GOT3 (cell line): ENCODE measurements at regions not wholly inside any gene's neighbourhood (a gene's known extent, or its start where the extent isn't known, plus 50 kb on each side); places are given as distances from the start of the nearest gene placed in this dataset.

Experiments used
- DNase-seq: peaks from one replicate; lab custom pipeline; 2025; ENCODE audit warnings: mixed read lengths; lab: John Stamatoyannopoulos, UW

DNA sequence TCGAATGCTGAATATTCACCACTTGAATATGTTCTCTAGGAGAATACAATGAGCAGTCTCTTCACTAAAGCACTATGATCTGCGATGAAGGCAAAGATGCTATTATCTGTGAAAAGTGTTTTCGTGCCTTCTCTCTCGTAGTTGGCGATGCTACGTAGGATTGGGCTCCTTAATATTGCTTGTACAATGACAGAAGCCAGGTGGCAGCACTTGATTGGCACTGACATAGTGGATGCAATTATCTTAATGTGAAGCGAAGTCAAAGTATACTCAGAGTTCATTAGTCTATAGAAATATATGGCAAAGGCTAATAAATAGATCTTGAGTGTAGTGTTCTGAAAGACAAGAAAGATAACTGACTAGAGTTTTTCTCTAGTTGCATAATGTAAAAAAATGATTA, 1135.7 kb upstream of the AGA start:
- no peak for DNase-seq

DNA sequence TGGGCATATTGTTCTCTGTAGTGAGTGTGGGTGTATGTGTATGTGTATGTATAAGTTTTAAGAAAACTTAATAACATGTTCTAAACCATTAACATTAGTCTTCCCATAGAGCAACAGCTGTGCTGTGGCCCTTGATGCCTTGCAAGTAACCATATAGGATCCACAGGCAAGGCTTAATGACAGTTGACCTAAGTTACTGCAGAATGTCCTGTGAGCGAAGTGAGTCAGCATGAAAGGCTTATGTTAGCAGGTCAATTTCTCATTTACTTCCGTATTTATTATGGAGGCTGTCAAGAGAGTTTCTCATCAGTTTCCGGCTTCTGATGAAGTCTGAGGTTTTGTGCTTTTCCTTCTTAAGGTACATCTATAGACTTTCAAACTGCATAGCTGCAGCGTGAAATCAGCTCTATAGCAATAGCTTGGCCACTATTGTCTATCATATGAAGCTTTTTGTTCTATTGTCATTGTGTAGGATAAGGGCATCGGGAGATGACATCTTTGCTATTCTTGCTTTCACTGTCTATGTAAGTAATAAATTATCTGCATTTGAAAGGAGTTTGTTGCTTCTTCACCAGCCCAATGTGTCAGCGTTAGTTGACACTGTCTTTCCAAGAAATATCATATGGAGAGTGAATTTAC, 1153.4 kb upstream of the AGA start:
- no peak for DNase-seq

DNA sequence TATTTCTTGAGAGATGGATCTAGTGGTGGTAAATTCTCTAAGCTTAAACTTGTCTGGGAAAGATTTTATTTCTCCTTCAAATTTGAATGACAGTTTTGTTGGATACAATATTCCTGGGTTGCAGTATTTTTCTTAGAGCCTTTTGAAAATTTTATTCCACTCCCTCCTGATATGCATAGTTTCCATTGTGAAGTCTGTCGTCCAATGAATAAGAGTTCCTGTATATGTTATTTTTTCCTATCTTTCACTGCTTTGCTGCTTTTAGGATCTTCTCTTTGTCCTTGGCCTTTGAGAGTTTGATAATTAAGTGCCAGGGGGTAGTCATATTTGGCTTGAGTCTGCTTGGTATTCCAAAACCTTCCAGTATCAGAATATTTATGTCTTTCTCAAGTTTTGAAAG, 1156.4 kb upstream of the AGA start:
- DNase-seq, result no peak

DNA sequence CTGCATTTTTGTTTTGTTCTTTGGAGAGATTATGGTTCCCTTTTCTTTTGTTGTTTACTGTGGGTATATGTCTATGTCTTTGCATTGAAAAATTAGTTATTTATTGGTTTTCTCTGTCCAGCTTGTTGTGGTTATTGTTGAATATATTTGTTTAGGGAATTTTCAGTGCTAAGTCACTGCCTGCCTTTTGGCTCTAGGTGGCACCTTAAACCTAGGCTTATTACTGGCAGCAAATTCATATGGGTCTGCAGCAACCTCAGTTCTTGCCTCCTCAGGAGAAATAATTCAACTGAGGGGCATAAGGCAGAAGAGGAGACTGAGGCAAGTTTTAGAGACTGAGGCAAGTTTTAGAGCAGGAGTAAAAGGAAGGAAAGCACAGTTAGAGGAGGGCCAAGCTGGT, 1157.3 kb upstream of the AGA start:
- DNase-seq, result no peak

DNA sequence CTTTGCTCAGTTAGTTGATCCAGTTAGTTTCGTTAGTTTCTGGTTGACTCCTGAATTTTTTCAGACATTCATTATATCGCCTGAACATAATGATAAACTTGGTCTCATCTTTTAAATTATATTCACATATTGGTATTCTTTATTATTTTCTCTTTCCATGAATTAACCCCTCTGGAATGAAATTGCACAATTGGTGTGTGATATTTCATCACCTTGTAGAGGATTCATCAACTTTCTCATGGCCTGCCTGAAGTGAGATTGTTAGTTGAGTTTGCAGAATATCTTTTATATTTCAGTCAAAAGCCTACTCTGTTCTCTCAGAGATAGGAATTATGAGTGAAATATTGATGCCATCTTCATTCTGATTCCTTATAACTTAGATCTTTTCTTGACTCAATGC, 1160.6 kb upstream of the AGA start:
- DNase-seq, result no peak

DNA sequence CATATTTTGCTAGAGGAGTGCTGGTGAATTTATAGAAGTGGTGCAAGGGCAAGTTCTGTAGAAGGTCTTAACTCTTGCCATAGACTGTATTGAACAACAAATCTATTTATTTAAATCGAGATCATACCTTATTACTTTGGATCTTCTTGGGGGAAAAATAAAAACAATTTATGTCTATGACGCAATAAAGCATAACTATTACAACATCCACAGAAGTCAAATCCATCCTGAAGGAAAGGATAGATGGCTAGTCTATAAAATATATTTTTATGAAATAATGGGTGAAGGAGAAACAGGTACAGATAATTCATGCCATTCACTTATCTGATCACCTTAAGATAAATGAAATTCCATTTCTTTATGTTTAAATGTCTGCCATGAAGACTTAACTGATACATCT, 1168.8 kb upstream of the AGA start:
- DNase-seq, result no peak

DNA sequence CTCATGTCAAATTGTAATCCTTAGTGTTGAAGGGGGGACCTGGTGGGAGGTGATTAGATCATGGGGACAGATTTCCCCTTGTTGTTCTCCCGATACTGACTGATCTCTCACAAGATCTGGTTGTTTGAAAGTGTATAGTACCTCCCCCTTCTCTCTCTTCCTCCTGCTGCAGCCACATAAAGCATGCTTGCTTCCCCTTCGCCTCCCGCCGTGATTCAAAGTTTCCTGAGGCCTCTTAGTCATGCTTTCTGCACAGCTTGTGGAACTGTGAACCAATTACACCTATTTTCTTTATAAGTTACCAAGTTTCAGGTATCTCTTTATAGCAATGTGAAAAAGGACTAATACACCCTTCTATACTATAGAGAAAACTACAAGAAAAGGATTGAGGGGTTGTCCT, 1170.5 kb upstream of the AGA start:
- DNase-seq, result no peak

DNA sequence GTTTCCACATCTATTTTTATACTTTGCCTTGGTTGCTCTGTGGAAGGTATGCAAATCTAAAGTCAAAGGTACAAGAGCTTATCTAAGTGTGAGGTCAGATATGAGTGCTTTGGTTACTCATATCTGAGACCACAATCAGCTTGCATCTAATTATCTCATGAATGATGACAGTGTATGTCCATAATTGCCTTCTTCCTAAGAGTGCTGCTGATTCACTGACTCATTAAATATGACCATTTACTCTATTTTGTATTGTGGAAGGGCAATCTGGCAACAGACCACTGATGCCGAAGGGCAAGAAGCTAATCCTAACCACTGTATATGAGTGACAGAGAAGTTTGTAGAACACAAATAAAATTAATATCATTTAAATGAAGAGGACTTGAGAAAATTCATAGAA, 1190.2 kb upstream of the AGA start:
- no peak for DNase-seq

DNA sequence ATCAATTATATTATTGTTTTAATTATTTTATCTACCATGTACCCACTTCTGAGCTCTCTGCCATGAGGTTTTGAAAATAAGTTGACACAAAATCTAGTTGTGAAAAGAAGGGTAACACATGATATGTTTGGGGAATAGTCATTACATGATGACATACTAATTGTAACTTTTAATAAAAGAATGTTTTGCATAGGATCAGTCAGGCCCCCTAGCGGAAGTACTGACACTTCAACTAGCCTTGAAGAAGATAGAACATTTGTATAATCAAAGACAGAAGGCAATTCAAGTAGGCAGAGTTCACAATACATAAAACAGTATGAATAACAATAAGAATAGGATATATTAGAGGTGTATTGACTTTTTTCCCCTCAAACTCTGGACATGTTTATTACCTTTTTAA, 1191.0 kb upstream of the AGA start:
- DNase-seq, result no peak

DNA sequence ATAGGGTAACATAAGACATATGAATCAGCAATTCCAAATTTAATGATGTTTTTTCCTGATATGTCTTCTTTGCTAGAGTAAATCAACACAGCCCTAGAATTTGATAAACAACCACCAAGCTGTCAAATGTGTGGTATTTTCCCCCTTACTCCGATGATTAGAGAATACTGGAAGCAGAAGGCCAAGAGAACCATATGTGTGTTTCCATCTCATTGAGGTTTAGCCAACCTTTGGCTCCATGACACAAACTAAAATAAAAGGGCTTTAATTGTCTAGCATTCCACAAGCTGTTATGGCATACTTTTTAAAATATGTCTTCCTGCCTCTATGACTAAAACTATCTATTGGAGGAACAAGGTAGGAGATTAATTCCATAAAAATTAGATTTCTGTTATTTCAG, 1222.4 kb upstream of the AGA start:
- no peak for DNase-seq

DNA sequence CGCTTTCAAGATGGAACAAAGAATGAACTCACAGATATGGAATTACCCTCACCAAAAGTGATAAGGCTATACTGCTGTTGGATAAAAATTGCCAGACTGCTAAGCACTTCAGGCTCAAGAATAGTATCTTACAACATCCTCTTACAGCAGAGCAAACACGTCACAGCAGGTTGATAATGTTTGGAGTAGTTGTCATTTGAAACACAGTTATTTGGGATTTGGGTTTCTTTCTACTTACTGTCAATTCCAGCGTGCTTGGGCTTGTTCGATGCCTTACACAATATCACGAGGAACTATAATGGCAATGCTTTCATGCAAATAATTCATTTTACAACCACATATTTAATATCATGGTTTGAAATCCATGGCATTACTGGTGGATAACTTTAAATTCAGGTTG, 1223.7 kb upstream of the AGA start:
- DNase-seq, result no peak

DNA sequence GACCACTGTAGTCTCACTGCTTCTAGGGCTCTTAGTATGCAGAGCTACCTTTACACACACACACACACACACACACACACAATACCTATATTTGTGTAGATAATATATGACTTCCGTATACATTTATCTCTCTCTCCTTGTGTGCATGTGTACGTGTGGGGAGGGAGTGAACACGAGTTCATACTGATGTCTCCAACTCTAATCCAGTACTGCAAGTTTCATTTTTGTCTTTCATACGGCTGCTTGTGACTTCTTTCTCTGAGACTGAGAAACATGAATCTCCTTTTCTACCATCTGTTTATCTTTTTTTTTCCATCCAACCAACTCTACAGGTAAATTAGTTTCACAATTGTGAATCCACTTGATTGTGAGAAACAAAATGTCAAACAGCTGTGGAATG, 1229.5 kb upstream of the AGA start:
- DNase-seq, result no peak

DNA sequence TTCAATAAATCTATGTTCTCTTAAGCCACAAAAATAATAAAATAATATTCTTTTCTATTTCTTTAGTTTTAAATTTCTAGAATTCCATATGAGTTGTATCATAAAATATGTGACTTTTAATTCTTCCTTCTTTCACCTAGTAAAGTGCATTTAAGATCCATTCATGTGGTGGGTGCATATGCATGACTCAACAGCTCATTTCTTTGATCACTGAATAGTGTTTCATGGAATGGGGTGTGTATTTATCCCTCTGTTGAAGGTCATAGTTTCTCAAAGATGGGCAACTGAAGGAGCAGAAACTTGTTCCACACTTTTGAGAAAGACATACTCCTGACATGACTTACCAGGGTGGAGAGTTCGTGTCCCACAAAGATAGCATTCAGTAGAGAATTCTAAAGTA, 1230.3 kb upstream of the AGA start:
- no peak for DNase-seq

DNA sequence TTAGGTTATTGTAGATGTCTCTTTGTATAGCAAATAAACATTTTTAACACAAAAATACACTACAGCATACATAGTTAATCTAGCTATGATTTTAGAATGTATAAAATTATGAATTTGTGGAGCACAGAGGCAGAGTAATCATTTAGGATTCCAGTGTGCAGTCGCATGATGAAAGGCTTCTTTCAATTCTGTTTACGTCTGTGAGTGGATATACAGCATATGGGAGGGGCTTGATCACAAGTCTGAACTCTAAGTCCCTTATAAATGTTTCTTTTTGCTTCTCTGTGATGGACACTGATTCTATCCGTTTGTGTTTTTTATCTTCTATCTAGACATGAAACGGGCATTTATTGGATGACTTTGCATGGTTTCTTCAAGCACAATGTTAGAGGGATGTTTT, 1239.6 kb upstream of the AGA start:
- DNase-seq, result no peak

DNA sequence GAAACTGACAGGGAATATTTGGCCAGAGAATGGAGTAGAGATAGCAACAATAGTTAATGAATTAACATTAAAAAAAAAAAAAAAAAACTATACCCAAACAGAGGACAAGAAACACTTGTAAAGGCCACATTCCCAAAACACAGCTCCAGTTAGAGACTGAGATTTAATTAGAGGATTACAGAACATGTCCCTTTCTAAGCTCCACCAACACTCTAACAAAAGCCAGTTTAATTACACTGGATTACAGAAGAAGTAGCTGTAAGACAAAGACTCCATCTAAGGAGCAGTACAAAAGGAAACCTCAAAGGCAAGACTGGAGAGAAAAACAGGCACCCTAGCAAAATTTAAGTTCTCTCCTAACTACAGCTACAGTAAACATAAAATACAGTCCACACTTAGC, 1247.7 kb upstream of the AGA start:
- no peak for DNase-seq

DNA sequence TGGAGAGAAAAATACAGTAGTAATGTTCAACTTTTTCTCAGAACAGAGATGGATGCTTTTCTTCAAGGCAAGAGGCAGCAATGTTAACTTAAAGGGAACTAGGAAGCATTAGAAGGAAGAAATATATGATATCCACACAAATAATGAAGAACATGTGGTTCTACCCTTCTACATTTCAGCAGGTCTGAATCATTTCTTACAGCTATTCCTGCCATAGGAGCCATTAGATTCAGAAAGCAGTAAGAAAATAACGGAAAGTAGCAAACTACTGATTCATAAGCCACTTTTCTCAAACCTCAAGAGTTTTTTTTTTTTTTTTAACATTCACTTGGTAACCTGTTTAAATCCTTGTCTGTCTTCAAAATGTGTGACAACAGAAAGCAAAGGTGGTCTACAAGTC, 1251.6 kb upstream of the AGA start:
- DNase-seq, result no peak

DNA sequence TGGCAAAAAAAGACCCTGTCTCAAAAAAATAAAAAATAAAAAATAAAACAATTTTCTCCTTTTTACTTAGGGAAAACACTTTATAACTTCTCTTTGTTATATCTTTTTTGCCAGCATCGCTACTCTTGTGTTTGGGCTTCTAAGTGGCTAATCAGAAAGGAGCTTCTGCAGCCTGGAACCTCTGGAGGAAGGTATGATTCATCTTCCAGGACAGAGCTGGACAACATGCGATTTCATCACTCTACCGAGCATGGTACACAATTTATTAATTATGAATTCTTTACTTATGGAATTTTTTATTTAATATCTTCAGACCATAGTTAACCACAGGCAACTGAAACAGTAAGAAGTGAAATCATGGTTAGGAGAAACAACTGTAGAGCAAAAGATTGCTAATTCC, 1254.3 kb upstream of the AGA start:
- no peak for DNase-seq

DNA sequence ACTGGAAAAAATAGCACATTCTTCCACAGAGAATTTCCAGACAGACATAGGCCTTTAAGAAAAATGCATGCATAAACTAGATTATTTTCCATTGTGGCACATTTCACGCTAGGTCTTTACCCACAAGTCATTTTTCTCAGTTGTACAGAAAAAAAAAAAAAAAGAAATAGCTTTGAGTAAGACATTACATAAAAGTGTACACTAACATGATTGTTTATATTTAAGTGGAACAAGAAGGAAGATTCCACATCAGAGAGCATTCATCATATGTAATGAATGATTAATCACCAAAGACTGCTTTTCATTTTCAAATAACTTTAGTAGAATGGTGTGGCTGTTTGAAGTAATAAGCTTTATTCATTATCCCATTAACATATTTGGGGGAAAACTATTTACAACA, 1270.2 kb upstream of the AGA start:
- DNase-seq, result no peak

DNA sequence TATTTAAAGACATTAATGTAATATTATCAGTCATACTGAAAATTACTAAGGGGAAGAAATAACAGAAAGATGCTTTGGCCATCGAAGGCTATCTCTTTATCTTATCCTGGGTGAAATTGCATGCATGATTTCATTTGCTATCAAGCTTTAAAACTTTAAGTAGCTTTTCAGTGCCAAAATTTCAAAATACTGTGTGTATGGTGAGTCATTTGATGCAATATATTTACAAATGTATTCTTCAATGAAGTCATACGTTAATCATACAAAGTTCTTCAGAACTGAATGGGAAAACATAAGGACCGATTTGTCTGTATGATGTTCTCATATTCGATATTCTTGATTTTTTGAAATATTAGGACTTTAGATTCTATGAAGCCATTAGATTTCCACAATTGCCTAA, 1295.8 kb upstream of the AGA start:
- no peak for DNase-seq

DNA sequence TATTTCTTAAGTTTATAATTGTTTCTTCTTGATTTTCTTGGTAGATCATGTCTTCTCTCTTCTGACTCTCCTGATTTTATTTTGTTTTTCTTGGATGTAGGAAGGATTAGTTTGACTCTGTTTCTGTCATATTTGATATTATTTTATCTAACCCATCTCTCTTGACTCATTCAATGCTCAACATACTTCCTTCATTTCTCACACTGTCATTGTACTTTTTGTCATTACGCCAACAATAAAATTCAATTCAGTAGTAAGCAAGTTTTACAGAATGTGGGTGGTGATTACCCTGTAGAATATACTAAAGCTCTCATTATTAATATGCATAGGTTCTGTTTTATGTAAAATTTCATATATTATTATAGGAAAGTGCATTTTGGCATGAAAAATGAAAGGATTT, 1303.0 kb upstream of the AGA start:
- DNase-seq, result no peak

DNA sequence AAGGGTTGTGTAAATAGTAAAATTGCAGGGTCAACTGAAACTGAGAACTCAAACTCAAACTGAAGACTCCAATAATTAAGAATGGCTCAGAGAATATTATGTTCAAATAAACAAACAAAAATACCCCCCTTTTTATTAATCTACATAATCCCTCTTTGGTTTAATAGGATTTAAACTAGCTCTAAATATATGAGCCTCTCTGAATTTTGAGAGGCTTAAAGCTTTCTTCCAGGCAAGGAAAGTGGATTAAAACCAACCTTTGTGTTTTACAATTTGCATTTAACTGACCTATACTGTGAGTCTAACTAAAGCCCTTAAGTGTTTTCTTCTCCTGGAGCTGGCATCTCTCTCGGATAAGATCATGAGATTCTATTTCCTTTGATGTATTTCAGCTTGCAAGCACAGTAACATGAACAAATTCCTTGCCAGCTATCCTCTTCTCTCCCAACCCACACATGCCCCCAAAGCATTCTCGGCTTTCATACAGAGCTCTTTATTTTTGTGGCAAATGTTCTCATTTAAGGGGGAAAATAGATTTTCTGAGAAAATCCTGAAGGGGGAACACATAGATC, 1310.8 kb upstream of the AGA start:
- DNase-seq, result no peak

DNA sequence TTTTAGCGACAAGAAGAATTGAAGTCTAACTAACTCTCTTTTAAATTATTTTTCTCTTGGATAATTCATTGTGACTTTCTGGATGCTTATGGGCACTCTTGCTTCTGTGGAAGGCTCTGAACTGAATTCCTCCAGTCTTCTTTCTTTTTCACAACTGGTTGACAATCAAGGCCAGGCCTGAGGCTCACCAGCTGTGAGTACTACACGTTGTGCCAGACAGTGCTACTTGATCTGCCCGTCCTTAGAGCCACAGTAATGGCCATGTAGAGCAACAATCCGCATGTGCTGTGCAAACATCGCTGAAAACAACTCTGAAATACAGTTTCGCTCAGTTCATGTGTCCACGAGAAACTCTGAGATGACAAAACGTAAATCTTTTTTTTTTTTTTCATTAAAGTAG, 1336.3 kb upstream of the AGA start:
- no peak for DNase-seq

DNA sequence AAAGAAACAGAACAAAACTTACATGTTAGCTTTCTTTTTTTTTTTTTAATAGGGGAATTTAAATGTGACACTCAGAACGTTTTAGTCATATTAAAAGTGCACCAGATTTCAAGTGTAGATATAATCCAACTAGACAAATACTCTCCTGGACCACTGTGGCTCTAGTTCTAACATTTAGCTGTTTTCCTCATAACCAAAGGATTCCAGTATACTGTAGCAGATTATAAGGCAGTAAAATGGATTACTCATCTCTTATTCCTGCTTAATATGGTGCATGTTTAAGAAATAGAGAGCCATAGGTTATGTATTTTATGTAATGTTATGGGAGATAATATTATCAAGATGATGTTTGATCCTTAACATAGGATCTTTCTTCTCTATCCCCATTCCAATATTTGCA, 1339.5 kb upstream of the AGA start:
- no peak for DNase-seq

DNA sequence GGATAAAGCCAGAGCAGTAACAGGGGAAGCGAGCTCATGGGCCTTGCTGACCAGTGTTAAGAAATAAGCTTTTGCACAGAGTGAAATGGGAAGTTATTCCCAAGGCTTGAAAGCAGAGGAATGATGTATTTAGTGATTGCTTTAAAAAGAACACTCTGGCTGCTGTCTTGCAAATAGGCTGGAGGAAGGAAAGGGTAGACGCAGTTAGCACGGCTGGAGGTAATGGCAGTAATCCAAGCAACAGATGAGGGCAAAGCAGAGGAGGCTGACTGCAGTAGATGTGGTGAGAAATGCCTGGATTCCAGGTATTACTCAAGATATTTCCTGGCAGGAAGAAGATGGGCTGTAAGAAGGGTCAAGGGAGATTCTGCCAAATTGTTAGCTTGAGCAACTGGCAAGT, 1342.3 kb upstream of the AGA start:
- DNase-seq, result no peak

DNA sequence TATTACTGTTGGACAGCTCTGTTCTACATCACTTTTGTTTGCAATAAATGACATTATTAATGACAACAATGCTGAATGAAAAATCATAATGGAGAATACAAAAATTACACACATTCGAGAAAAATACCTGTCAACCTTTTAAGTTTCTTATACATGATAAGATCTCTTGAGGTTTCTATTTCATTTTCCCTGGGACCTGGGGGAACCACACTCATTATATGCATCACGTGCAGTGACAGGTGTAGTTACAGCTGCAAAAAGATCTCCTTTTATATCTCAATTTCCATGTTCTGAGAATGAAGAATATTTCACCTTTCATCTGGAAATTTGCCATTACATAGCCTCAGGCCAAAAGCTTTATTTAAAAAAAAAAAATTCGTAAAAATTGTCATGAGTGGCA, 1347.0 kb upstream of the AGA start:
- DNase-seq, result no peak
